NCI-H2171 treated with DMSO at 0.1 percent for 48 hours (cell line): ENCODE measurements at regions not wholly inside any gene's neighbourhood (a gene's known extent, or its start where the extent isn't known, plus 50 kb on each side); places are given as distances from the start of the nearest gene placed in this dataset.
"Not testable (repeated sequence)": the region's sequence is repeated elsewhere in the genome, so short reads cannot be mapped to it uniquely, and the experiment has no call there.

Experiments
- DNase-seq: peaks from one replicate; lab custom pipeline; 2025; lab: John Stamatoyannopoulos, UW

DNA sequence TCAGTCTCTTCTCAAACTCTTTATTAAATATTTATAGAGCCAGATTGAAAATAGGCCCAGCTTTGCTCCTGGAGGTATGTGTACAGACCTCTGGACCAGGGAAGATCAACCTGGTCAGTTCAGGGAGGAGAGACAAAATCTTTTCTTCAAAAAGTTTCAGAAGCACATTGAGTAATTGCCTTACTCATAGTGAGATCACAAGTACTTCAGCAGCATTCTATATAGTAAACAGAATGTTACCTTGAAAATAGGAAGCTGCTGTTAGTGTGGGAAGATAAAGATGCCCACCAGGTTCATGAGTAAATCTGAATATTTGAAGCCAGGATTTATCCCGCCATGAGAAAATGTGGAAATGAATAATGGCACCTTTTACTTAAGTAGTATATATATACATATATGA lies 665.9 kb upstream of the CITED2 start:
- DNase-seq, result no peak

DNA sequence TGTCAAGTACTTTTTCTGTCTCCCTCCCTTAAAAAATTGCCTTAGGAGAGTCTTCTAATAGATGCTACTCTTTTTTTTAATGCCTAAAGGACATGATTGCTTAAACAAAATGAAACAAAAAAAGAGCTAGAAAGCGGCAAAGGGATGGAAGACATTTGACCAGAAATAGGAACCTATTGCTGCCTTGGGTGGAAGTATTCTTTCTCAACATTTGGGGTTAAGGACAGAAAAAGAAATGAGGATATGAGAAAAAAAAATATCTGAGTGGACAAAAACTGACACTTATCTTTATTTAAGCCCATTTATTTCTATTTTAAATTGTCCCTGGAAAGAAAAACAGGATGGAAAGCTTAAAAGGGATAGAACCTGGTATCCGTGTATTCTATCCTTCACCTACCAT lies 664.9 kb upstream of the CITED2 start:
- no peak for DNase-seq

DNA sequence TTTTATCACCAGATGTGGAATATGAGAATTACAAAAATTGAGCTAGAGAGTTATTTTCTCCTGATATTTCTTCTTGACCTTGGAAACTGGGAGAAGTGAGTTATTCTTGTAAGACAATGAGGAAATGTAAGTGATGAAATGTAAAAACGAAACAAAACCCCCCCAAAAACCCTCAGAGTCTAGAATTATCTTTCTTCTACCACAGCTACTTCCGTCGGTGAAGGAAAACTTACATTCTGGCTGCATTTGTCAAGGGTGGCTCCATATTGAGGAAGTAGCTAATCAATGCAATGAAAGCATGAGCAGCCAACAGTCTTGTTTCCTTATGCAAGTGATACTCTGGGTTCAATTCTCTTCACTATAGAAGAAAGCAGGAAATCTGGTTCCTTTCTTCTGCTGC lies 661.7 kb upstream of the CITED2 start:
- no peak for DNase-seq

DNA sequence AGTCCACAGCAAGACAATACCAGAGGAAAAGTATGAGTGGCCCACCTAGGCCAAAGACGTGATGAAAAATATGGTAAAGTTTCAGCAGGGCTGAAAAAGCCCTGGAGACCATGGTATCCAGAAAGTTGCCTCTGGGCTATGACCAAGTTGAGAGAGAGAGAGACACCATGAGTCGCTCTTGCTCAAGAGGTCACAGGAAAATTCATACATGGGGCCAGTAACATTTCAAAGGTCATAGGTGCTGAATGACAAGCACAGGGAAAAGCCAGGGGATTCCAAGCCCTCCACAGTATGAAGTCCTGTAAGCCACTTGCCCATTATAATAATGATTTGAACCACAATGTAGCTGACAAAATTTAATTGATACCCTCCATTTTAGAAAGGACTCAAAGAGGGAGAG lies 657.7 kb upstream of the CITED2 start:
- no peak for DNase-seq

DNA sequence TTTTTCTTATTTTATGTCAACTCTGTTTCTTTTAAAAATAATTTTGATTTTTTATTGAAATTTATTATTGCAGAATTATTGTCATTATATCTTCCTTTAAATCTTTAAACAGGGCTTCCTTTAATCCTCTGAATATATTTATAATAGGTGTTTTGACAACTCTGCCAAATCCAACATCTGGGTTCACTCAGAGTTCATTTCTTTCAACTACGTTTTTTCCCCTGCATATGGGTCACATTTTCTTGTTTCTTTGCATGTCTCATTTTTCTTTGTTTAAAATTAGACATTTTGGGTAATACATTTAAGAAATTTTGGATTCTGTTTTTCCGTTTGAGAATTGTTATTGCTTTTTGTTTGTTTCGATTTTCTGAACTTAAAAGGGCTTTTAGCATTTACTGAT lies 655.1 kb upstream of the CITED2 start:
- no peak for DNase-seq

DNA sequence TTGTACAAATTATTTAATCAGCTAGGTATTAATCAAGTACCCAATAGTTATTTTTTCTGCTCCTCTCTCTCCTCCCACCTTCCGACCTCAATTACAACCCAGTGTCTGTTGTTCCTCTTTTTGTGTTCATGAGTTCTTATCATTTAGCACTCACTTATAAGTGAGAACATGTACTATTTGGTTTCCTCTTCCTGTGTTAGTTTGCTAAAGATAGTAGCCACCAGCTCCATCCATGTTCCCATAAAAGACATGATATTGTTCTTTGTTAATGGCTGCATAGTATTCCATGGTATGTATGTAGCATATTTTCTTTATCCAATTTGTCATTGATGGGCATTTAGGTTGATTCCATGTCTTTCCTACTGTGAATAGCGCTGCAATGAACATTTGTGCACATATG lies 652.8 kb upstream of the CITED2 start:
- no peak for DNase-seq

DNA sequence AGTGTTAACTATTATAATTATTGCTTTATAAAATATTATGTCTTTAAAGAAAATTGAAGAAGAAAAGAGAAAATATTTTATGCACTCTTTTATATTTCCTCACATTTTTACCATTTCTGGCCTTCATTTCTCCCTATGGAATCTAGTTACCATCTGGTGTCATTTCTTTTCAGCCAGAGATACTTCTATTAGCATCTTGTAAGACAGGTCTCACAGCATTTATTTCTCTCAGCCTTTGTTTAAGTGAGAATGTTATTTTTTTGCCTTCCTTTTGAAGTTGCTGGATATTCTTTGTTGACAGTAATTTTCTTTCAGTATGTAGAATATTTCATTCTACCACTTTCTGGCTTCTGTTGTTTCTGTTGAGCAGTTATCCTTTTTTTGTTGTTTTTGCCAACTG lies 652.1 kb upstream of the CITED2 start:
- no peak for DNase-seq

DNA sequence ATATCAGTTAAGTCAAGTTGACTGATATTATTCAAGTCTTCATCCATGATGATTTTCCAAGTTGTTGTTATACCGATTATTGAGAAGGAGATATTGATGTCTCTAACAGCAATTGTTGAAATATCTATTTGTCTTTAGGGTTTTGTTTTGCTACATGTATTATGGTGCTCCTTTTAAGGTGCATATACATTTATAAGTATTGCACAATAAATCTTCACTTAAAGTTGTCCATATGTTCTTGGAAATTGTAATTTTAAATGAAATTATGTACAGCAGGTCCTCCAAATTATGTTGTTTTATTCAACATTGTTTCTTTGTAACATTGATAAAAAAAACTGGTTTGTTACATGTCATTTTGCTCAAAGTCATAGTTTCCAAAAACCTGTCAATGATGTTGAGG lies 650.7 kb upstream of the CITED2 start:
- no peak for DNase-seq

DNA sequence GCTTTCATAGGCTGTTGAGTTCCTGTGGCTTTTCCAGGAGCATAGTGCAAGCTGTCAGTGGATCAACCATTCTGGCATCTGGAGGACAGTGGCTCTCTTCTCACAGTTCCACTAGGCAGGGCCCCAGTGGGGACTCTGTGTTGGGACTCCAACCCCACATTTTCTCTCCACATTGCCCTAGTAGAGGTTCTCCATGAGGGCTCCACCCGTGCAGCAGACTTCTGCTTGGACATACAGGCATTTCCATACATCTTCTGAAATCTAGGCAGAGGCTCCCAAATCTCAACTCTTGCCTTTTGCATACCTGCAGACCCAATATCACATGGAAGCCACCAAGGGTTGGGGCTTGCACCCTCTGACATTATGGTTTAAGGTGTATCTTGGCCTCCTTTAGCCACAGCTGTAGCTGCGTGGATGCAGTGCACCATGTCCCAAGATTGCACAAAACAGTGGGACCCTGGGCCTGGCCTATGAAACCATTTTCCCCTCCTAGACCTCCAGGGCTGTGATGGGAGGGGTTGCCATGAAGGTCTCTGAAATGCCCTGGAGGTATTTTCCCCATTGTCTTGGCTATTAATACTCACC lies 645.9 kb upstream of the CITED2 start:
- DNase-seq, result no peak

DNA sequence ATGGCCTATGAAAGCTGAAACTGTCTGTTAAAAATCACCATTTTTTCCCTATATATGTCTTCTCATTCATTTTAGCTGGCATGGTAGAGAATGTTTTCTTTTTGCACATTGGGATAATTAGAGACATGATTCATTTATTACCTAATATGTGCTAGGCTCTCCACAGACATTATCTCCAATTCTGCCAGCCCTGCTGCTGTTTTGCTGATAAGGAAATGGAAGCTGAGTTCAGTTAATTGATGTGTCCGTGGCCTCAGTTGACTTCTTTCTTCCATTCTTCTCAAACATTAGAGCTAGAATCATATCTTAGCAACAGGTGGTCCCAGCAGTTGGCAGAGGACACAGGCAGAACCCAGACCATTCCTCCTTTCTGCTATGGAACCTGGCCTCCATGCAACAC lies 644.1 kb upstream of the CITED2 start:
- DNase-seq, result no peak

DNA sequence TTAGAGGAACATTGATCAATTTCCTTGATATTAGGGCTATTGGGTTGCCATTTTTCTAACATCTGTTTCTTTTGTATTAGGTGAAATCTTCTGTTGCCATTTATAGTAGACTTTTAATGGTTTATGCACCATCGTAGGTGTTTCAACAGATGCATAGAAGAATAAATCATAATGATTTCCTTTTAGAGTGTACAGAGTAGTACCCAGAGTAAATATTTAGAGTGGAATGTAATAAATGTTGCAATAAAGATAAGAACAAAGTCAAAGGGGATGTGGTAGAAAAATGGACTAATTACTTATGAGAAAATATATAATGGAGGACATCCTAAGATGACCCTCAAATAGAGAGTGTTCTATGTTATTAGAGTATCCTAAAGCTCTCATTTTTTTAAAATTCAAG lies 643.0 kb upstream of the CITED2 start:
- DNase-seq, result no peak

DNA sequence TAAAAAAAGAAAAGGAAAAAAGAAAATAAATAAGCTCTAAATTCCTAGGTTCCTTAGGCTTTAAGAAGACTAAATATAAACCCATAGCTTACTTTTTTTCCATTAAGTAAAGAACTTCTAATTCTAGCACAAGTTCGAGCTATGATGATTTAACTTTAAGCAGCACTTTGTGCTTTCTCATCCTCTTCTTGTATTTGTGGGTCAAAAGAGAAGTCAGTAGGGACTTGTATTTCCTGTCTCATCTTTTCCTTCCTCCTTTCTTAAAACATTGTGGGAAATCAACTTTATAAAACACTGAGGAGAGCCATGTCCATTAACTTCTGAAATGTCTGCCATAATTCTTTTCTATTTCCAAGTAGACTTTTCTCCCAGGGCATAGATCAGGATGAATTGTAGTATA lies 637.7 kb upstream of the CITED2 start:
- DNase-seq, result no peak

DNA sequence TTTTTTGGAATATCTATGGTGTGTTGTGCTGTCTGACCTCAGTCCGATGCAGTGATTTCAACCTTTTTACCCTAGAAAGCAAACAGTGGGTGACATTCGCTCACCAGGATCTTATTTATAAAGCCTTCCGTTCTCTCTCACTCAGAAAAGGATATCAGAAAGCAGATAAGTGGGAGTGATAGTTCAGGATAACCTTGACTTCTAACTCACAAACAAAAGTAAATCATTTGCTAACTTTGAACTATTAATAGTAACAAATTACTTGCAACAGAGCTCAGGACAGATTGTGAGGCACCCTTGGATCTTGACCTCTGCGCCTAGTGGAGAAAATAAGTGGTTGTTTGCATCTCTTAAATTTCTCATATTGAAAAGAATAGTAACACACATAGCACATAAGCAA lies 637.1 kb upstream of the CITED2 start:
- DNase-seq, result no peak

DNA sequence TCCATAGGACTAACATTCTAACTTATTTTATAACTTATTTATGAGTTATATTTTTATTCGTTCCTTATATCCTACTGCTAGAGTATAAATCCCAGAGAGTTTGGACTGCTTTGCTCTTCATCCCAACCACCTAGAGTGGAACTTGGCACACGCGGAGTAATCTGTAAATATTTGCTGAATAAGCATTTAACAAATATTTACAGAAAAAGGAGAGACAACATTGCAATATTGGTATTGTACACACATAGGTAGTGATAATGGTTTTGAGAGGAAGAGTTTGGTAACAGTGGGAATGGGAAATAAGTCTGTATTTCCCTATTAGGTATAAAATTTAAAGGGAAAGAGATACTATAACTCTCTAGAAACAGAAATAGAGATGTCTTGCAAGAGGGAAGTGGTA lies 634.8 kb upstream of the CITED2 start:
- no peak for DNase-seq

DNA sequence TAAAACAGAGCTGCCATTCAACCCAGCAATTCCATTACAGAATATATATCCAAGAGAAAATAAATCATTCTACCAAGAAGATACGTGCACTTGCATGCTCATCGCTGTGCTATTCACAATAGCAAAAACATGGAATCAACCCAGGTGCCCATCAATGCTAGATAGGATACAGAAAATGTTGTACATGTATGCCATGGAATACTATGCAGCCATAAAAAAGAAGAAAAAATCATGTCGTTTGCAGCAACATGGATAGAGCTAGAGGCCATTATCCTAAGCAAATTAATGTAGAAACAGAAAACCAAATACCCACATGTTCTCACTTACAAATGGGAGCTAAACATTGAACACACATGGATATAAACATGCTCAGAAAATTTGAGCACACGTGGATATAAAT lies 633.1 kb upstream of the CITED2 start:
- no peak for DNase-seq

DNA sequence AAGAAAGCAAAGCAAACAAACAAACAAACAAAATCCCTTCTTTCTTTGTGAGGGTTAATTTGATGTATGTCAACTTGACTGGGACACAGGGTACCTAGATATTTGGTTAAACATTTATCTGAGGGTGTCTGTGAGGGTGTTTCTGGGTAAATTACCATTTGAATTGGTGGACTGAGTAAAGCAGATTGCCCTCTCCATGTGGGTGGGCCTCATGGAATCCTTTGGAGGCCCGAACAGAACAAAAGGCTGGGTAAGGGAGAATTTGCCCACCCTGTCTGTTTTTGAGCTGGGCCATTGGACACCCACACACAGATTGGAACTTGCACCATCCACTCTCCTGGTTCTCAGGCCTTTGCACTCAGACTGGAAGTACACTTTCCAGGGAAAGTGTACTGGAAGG lies 628.8 kb upstream of the CITED2 start:
- DNase-seq, result no peak

DNA sequence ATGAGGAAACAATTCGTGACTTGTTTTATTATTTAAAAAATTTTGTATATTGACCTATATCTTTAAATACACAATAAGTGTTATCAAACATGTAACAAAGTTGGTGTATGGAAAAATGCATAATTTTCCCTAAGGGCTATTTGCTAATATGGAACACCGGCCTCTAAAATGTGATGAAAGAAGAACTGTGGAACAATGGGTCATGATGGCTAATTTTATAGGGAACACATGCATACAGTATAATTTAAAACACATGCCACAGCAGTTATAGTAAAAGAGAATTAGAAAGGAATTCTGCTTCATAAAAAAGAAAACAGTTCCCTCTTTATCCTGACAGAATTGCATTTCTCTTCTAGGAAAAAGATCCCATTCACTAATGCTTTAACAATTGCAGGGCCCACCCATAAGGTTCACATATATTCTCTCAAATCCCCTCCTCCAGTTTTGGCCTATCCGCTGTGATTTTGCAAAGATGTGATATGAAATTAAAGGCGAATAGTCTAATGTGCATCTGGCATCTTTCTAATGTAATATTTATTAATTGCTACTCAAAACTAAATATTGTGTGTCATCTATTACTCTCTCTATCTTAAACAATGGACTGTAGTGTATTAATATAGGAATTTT lies 628.1 kb upstream of the CITED2 start:
- no peak for DNase-seq

DNA sequence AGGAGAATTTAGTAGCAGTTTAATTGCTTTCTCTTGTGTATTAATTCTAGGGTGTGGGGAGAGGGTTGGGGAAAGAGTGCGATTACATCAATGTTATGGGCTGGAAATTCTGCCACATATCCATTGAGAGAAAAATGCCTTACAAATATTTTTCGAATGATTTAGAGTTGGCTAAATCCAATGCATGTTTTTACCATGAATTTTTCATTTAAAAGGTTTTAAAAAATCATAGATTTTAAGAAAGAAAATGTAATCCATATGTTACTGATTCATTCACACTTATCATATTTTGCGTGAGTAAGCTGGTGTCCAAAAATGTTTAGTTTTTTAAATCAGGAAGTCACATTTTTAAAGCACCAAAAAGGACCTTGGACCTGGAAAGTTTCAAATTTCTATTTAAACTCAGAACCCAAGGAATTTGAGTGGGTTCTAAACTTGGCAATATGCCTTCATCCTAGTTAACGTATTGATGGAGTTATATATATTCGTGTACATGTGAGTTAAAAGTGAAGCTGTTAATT lies 627.4 kb upstream of the CITED2 start:
- no peak for DNase-seq

DNA sequence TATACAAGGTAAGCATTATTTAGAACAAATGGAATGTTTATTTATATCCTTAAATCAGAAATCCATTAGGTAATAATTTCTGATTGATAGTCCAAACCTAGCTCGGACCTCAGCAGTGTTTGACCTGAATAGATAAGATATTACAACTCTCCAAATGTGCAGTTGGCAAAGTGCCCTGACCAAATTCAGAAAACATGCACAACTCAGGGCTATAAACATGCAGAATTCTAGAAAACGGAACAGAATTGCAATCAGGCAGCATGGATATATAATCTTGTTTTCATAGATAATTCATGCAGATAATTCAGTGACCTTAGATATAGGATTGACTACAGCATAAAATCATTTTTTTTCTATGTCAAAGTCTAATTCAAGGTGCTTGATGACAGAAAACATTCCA lies 626.6 kb upstream of the CITED2 start:
- no peak for DNase-seq

DNA sequence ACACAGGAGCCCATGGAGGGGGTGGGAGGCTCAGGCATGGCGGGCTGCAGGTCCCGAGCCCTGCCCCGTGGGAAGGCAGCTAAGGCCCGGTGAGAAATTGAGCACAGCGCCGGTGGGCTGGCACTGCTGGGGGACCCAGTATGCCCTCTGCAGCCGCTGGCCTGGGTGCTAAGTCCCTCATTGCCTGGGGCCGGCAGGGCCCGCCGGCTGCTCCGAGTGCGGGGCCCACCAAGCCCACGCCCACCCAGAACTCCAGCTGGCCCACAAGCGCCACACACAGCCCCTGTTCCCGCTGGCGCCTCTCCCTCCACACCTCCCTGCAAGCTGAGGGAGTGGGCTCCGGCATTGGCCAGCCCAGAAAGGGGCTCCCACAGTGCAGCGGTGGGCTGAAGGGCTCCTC lies 625.2 kb upstream of the CITED2 start:
- DNase-seq, result not testable (repeated sequence)

DNA sequence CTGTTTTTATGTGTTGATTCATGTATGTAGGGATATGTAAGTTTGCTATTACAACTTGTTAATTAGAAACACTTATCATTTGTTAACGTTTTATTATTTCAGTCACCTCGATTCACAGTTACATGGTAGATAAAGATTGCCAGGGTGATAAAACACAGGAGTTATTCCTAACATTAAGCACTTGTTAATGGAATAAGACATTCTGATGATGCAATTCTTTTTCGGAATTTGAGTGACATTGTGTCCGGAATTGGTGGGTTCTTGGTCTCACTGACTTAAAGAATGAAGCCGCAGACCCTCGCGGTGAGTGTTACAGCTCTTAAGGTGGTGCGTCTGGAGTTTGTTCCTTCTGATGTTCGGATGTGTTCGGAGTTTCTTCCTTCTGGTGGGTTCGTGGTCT lies 624.0 kb upstream of the CITED2 start:
- DNase-seq, result not testable (repeated sequence)

DNA sequence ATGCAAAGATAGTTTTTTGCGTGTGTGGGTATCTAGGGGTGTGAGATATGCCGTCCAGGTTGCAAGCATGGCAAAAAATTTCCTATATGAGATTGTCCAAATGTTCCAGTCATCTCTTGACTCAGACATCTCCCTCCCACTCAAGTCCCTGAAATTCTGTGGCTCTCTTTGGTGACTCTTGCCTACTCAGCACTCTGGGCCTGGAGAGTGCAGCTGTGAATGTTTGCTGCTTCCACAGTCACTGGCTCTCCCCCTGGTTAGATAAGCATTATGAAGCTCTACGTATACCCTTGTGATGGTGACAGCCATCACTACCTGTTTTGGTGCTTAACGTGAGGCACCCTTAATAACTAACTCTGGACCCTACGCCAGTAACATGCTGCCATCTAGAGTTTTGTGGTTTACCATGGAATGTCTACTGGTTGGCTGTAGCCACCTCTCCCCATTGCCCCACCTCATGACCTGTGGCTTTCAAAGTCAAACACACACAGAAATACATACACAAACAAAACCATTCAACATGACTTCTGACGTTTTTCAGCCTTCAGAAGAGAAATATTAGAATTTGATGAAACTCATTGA lies 621.9 kb upstream of the CITED2 start:
- DNase-seq, result peak; percentile 15

DNA sequence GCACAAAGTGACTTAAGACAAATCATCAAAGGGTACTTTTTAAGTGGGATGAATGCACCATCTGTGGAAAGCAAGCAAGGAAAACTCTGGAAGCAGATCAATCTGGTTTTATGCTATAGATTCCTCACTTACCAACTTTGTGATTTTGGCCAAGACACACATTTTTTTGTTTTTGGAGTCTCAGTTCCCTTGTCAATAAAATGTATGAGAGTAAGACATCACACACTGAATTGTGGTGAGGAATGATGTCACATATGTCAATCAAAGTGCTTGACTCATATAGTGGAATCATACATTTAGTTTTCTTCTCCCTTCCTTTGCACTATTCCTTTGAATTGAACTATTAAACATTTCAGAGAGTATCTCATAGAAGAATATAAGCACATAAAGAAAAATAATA lies 620.5 kb upstream of the CITED2 start:
- no peak for DNase-seq
